Astrocyte (in vitro differentiated cells and primary cell): ENCODE measurements at regions not wholly inside any gene's neighbourhood (a gene's known extent, or its start where the extent isn't known, plus 50 kb on each side); places are given as distances from the start of the nearest gene placed in this dataset.

ENCODE experiments used
- CTCF ChIP-seq: IDR thresholded peaks from 2 replicates; pipeline ENCODE4 v1.5.1; 2011; ENCODE audit warnings: low read depth, mild to moderate bottlenecking, inconsistent platforms, low read length, moderate library complexity; ENCODE audit not compliant: insufficient read depth
- EZH2 ChIP-seq: IDR thresholded peaks from 2 replicates; pipeline ENCODE4 v1.6.1; 2012; ENCODE audit warnings: mild to moderate bottlenecking, low read length, inconsistent platforms; ENCODE audit not compliant: insufficient read depth

- TF ChIP-seq EZH2 (no peak), CTCF (no peak)
These were observed 69.9 kb upstream of the NUDT7 start for GRCh38 chr16:77652399-77652798.
